OCI-LY3 (cell line): ENCODE measurements at regions not wholly inside any gene's neighbourhood (a gene's known extent, or its start where the extent isn't known, plus 50 kb on each side); places are given as distances from the start of the nearest gene placed in this dataset.

Source experiments
- H2AFZ ChIP-seq: fragments of 200-600, 300-600 bp; shearing (Covaris generic); 2 replicates; pipeline ENCODE4 v1.6.0; 2014; ENCODE audit warnings: antibody characterized with exemption, low read depth, low read length
- H3K27ac ChIP-seq: fragments of 200-600, 300-600 bp; sonication (generic); 2 replicates; pipeline ENCODE4 v1.5.1; 2014; ENCODE audit warnings: mild to moderate bottlenecking, low read length, moderate library complexity, mixed read lengths
- H3K27me3 ChIP-seq: fragments of 200-600, 300-600 bp; sonication (generic); 2 replicates; pipeline ENCODE4 v1.6.1; 2014; ENCODE audit warnings: low read depth, low read length, mixed read lengths
- H3K36me3 ChIP-seq: fragments of 200-600, 300-600 bp; sonication (generic); replicated peaks from 2 replicates; pipeline ENCODE3; 2014; ENCODE audit warnings: low read depth, low read length, mixed read lengths
- H3K4me1 ChIP-seq: fragments of 300-600, 200-600 bp; sonication (generic); 2 replicates; pipeline ENCODE4 v1.6.1; 2014; ENCODE audit warnings: low read length, mixed read lengths
- H3K4me2 ChIP-seq: fragments of 200-600, 300-600 bp; sonication (generic); 2 replicates; pipeline ENCODE4 v1.6.1; 2014; ENCODE audit warnings: low read length, mixed read lengths
- H3K4me3 ChIP-seq: fragments of 300-600, 200-600 bp; sonication (generic); 2 replicates; pipeline ENCODE4 v1.5.1; 2014; ENCODE audit warnings: antibody characterized with exemption, mild to moderate bottlenecking, low read length, moderate library complexity
- H3K79me2 ChIP-seq: fragments of 300-600, 200-600 bp; shearing (Covaris generic); 2 replicates; pipeline ENCODE4 v1.6.1; 2014; ENCODE audit warnings: mild to moderate bottlenecking, low read length, mixed read lengths
- H3K9ac ChIP-seq: fragments of 300-600, 200-600 bp; shearing (Covaris generic); 2 replicates; pipeline ENCODE4 v1.6.0; 2014; ENCODE audit warnings: mild to moderate bottlenecking, low read length, moderate library complexity
- H3K9me3 ChIP-seq: fragments of 200-600, 300-600 bp; shearing (Covaris generic); 2 replicates; pipeline ENCODE4 v1.6.1; 2014; ENCODE audit warnings: low read length, mixed read lengths; ENCODE audit not compliant: insufficient read depth
- H4K20me1 ChIP-seq: fragments of 200-600, 300-600 bp; sonication (generic); 2 replicates; pipeline ENCODE4 v1.6.1; 2016; ENCODE audit warnings: low read length, mixed read lengths; ENCODE audit not compliant: insufficient read depth
- EZH2phosphoT487 ChIP-seq: fragments of 200-600 bp; shearing (Covaris generic); IDR thresholded peaks from 2 replicates; pipeline ENCODE4 v1.6.1; 2018; ENCODE audit warnings: antibody characterized with exemption, mixed run types, low read depth
- TF ChIP-seq, protein P1 (sequence below): fragments of 200-600, 300-600 bp; sonication (generic); IDR thresholded peaks from 2 replicates; pipeline ENCODE4 v1.5.1; 2014; ENCODE audit warnings: antibody characterized with exemption, low read length, low read depth

DNA sequence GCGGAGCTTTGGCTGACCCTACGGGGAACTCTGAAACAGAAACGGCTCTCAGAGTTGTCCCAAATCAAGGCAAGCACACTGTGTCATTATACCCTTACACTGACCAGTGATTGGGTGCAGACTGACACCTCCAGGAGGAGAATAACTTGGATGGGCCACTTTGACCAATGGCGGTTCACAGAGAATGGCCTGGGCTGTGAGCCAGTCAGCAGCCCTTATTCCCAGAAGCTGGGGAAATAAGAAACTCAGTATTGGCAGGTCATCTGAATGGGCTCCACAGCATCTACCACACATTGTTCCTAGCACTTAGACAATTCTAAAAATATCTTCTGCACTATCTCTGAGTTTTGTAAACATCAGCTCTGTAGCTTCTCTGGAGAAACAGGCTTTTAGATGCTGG is 265.2 kb downstream of the ADGRL2 start:
- Histone ChIP-seq H2AFZ (no peak overlapping the region), H3K4me3 (no peak overlapping the region), H3K79me2 (no peaks in the 10 kb centered on the region), H3K4me2 (no peak overlapping the region), H3K27me3 (no peaks in the 10 kb centered on the region), H3K9me3 (no peaks in the 10 kb centered on the region), H3K9ac (no peak overlapping the region), H3K27ac (no peak overlapping the region), H3K4me1 (no peaks in the 10 kb centered on the region), H3K36me3 (no peaks in the 10 kb centered on the region), H4K20me1 (no peaks in the 10 kb centered on the region)
- TF ChIP-seq, protein P1, sequence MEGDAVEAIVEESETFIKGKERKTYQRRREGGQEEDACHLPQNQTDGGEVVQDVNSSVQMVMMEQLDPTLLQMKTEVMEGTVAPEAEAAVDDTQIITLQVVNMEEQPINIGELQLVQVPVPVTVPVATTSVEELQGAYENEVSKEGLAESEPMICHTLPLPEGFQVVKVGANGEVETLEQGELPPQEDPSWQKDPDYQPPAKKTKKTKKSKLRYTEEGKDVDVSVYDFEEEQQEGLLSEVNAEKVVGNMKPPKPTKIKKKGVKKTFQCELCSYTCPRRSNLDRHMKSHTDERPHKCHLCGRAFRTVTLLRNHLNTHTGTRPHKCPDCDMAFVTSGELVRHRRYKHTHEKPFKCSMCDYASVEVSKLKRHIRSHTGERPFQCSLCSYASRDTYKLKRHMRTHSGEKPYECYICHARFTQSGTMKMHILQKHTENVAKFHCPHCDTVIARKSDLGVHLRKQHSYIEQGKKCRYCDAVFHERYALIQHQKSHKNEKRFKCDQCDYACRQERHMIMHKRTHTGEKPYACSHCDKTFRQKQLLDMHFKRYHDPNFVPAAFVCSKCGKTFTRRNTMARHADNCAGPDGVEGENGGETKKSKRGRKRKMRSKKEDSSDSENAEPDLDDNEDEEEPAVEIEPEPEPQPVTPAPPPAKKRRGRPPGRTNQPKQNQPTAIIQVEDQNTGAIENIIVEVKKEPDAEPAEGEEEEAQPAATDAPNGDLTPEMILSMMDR = no peak
- no peak for TF ChIP-seq EZH2phosphoT487

DNA sequence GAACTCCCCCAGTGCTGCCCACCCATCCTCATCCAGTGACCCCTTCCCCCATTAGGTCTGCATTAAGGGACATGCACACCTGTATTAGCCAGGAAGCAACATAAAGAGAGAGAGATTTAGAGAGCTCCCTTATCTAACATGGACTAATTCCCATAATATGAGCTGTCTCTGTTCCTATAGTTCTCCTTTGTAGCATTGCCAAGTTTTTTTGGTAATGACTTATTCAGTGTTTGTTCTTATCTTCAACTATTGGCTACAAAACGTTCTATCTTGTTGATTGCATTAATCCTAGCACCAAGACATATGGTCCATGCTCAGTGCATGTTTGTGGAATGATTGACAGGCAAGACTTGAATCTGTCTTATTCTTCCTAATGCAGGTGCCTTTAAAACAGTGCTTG is 264.0 kb downstream of the ADGRL2 start:
- H4K20me1 ChIP-seq = no peaks in the 10 kb centered on the region
- TF ChIP-seq EZH2phosphoT487 = no peak
- TF ChIP-seq, protein P1 = no peak
- no peak overlapping the region for H3K9ac ChIP-seq
- H3K9me3 ChIP-seq = no peaks in the 10 kb centered on the region
- H3K36me3 ChIP-seq = no peaks in the 10 kb centered on the region
- no peak overlapping the region for H3K27ac ChIP-seq
- no peaks in the 10 kb centered on the region for H3K4me1 ChIP-seq
- no peak overlapping the region for H3K4me2 ChIP-seq
- H3K27me3 ChIP-seq = no peaks in the 10 kb centered on the region
- no peak overlapping the region for H3K4me3 ChIP-seq
- no peaks in the 10 kb centered on the region for H3K79me2 ChIP-seq
- H2AFZ ChIP-seq = no peak overlapping the region

DNA sequence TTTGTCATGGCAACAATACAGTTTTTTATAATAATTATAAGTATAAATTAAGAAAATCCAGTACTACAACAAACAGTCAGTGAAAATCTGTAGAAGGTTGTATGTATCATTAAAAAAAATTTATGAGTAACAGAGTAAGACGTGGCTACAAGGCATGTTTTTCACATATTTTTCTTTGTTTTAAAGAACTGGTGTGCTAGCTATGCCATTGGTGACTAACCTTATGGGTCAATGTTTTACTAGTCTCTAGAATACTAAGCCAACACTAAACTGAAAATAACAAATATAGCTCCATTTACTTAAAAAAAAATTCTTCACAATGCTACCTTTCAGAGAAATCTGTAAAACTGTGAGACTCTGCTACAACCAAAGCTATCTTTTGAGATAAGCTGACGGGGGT is 261.5 kb downstream of the ADGRL2 start:
- H3K9me3 ChIP-seq = no peaks in the 10 kb centered on the region
- no peaks in the 10 kb centered on the region for H3K27me3 ChIP-seq
- H3K4me3 ChIP-seq = no peak overlapping the region
- TF ChIP-seq, protein P1 = no peak
- no peak for TF ChIP-seq EZH2phosphoT487
- no peak overlapping the region for H2AFZ ChIP-seq
- H3K4me1 ChIP-seq = no peaks in the 10 kb centered on the region
- no peak overlapping the region for H3K4me2 ChIP-seq
- H3K27ac ChIP-seq = no peak overlapping the region
- no peaks in the 10 kb centered on the region for H3K79me2 ChIP-seq
- H3K9ac ChIP-seq = no peak overlapping the region
- H4K20me1 ChIP-seq = no peaks in the 10 kb centered on the region
- H3K36me3 ChIP-seq = no peaks in the 10 kb centered on the region

DNA sequence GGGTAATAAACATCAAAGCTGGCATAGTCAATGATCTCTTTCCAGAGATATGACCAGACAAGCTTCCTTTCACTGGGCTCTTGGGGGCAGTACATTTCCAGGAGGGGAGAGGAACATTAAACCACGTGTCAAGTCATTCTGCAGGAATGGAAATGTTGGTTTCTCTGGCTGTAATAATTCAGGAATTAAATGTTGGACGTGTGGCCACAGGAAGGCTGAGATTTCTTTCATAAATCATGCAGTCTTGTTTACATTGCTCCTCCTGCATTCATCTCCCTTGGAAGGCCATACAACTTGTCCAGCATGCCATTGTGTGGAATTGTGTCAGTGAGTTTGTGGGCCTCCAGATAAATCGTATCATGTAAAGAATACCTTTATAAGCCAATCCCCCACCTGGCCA is 259.2 kb downstream of the ADGRL2 start:
- H2AFZ ChIP-seq = no peak overlapping the region
- H3K9me3 ChIP-seq = no peaks in the 10 kb centered on the region
- TF ChIP-seq, protein P1 = no peak
- TF ChIP-seq EZH2phosphoT487 = no peak
- no peaks in the 10 kb centered on the region for H3K36me3 ChIP-seq
- H3K79me2 ChIP-seq = no peaks in the 10 kb centered on the region
- H3K4me2 ChIP-seq = no peak overlapping the region
- no peak overlapping the region for H3K4me3 ChIP-seq
- no peak overlapping the region for H3K9ac ChIP-seq
- H4K20me1 ChIP-seq = no peaks in the 10 kb centered on the region
- no peaks in the 10 kb centered on the region for H3K4me1 ChIP-seq
- no peaks in the 10 kb centered on the region for H3K27me3 ChIP-seq
- H3K27ac ChIP-seq = no peak overlapping the region
